PC-3 (cell line): ENCODE measurements at regions not wholly inside any gene's neighbourhood (a gene's known extent, or its start where the extent isn't known, plus 50 kb on each side); places are given as distances from the start of the nearest gene placed in this dataset.

Experiments
- ATAC-seq: fragments of 200-7000 bp; cut with Tn5 transposase; 2 replicates; pipeline ENCODE4 v1.9.1; 2020; ENCODE audit warnings: mild to moderate bottlenecking, moderate library complexity
- BruUV-seq: library from RNA; stranded (reverse); fragments of 400-500 nt; replicated peaks from 2 replicates; lab custom pipeline; 2021; lab: Mats Ljungman, UMichigan
- CTCF ChIA-PET: fragments of 300-600 bp; sonication (Branson Sonifier 250); formaldehyde crosslinking; loops from one replicate; lab custom pipeline; 2022; ENCODE audit warnings: antibody characterized with exemption; lab: Charles Lee
- POLR2A ChIA-PET: fragments of 300-600 bp; sonication (Branson Sonifier 250); formaldehyde crosslinking; loops from one replicate; lab custom pipeline; 2022; ENCODE audit warnings: antibody characterized with exemption; ENCODE audit not compliant: unreplicated experiment; lab: Charles Lee
- DNase-seq: peaks from one replicate; pipeline ENCODE4 v3.0.0-alpha.2; 2015
- H2AFZ ChIP-seq: fragments of 300-600 bp; sonication (generic); 2 replicates; pipeline ENCODE4 v1.6.0; 2016; ENCODE audit warnings: antibody characterized with exemption, low read length
- H3F3A ChIP-seq: fragments of 300-600 bp; sonication (generic); one replicate; pipeline ENCODE4 v1.6.0; 2017; ENCODE audit warnings: antibody characterized with exemption, low read length, control low read depth, mild to moderate bottlenecking; ENCODE audit not compliant: unreplicated experiment
- H3K27ac ChIP-seq: fragments of 300-600 bp; sonication (generic); 2 replicates; pipeline ENCODE4 v1.5.1; 2016; ENCODE audit warnings: mild to moderate bottlenecking, low read length
- H3K27me3 ChIP-seq: fragments of 300-600 bp; sonication (generic); 2 replicates; pipeline ENCODE4 v1.6.1; 2016; ENCODE audit warnings: low read length, mixed read lengths
- H3K36me3 ChIP-seq: fragments of 300-600 bp; sonication (generic); 2 replicates; pipeline ENCODE4 v1.6.1; 2016; ENCODE audit warnings: low read depth, mixed run types, low read length, mixed read lengths
- H3K4me1 ChIP-seq: fragments of 300-600 bp; sonication (generic); 2 replicates; pipeline ENCODE4 v1.5.1; 2016; ENCODE audit warnings: low read length; ENCODE audit not compliant: insufficient read depth
- H3K4me2 ChIP-seq: fragments of 300-600 bp; sonication (generic); 2 replicates; pipeline ENCODE4 v1.6.0; 2016; ENCODE audit warnings: low read length
- H3K4me3 ChIP-seq: fragments of 300-600 bp; sonication (generic); 2 replicates; pipeline ENCODE4 v1.5.1; 2016; ENCODE audit warnings: mild to moderate bottlenecking, low read length, mixed read lengths
- H3K79me2 ChIP-seq: fragments of 300-600 bp; sonication (generic); 2 replicates; pipeline ENCODE4 v1.6.1; 2017; ENCODE audit warnings: low read length, mixed read lengths
- H3K9ac ChIP-seq: fragments of 300-600 bp; sonication (generic); 2 replicates; pipeline ENCODE4 v1.6.0; 2016; ENCODE audit warnings: mild to moderate bottlenecking, low read length
- H3K9me2 ChIP-seq: fragments of 300-600 bp; sonication (generic); replicated peaks from 2 replicates; pipeline ENCODE4 v1.6.1; 2016; ENCODE audit warnings: mixed run types, low read length, mixed read lengths
- H3K9me3 ChIP-seq: fragments of 300-600 bp; sonication (generic); 2 replicates; pipeline ENCODE4 v1.6.1; 2016; ENCODE audit warnings: low read length, mixed read lengths
- H4K20me1 ChIP-seq: fragments of 300-600 bp; sonication (generic); 2 replicates; pipeline ENCODE4 v1.6.1; 2016; ENCODE audit warnings: low read length, mixed read lengths
- CTCF ChIP-seq: fragments of 300-600 bp; sonication (generic); conservative IDR thresholded peaks from 2 replicates; pipeline ENCODE4 v1.5.1; 2017; ENCODE audit warnings: antibody characterized with exemption, low read depth, mild to moderate bottlenecking, low read length
- EZH2 ChIP-seq: fragments of 300-600 bp; sonication (generic); IDR thresholded peaks from one replicate; pipeline ENCODE4 v1.6.1; 2017; ENCODE audit warnings: antibody characterized with exemption, mild to moderate bottlenecking, low read length; ENCODE audit not compliant: unreplicated experiment
- EZH2phosphoT487 ChIP-seq: fragments of 300-600 bp; sonication (generic); IDR thresholded peaks from 2 replicates; pipeline ENCODE4 v1.6.1; 2018; ENCODE audit warnings: mild to moderate bottlenecking, antibody characterized with exemption, low read length, borderline replicate concordance
- intact Hi-C: fragments of 100-400 bp; cut with micrococcal nuclease; formaldehyde crosslinking; loops from 2 replicates; pipeline ENCODE4 v1.9.0; 2023

- ChIA-PET POLR2A (no interaction called here), CTCF (interaction anchor here (0.6 kb wide), 1 partner anchor 379 kb away, joined by 4 read pairs; no protein-coding TSS in a partner anchor)
- H3K27ac ChIP-seq: no peak overlapping the region
- H3K9ac ChIP-seq: no peak overlapping the region
- BruUV-seq: no TSS peak
- ATAC-seq: no peak
- H3K36me3 ChIP-seq: no peaks in the 10 kb centered on the region
- no peaks in the 10 kb centered on the region for H3K4me1 ChIP-seq
- H4K20me1 ChIP-seq: no peaks in the 10 kb centered on the region
- intact Hi-C loops: no loop called here
- no peak for TF ChIP-seq EZH2
- TF ChIP-seq CTCF: no peak
- TF ChIP-seq EZH2phosphoT487: no peak
- no peaks in the 10 kb centered on the region for H3K79me2 ChIP-seq
- H3F3A ChIP-seq: no peaks in the 10 kb centered on the region
- H3K9me3 ChIP-seq: no peaks in the 10 kb centered on the region
- H2AFZ ChIP-seq: no peak overlapping the region
- H3K4me2 ChIP-seq: no peak overlapping the region
- H3K9me2 ChIP-seq: no peaks in the 10 kb centered on the region
- H3K27me3 ChIP-seq: no peaks in the 10 kb centered on the region
- no peak overlapping the region for H3K4me3 ChIP-seq
- no peak for DNase-seq
Measured at GRCh38 chr21:35426469-35426868, 377.4 kb upstream of the RUNX1 start.

- no TSS peak for BruUV-seq
- no peaks in the 10 kb centered on the region for H3F3A ChIP-seq
Measured at GRCh38 chr21:35424122-35424521, 375.0 kb upstream of the RUNX1 start.

More at GRCh38 chr21:35424122-35424521, 375.0 kb upstream of the RUNX1 start:
- Histone ChIP-seq H3K9me3 (no peaks in the 10 kb centered on the region), H3K27ac (no peak overlapping the region), H3K4me2 (no peak overlapping the region), H4K20me1 (no peaks in the 10 kb centered on the region), H3K4me3 (no peak overlapping the region), H3K4me1 (no peaks in the 10 kb centered on the region), H3K9me2 (no peaks in the 10 kb centered on the region), H3K9ac (no peak overlapping the region), H3K27me3 (no peaks in the 10 kb centered on the region), H3K79me2 (no peaks in the 10 kb centered on the region), H3K36me3 (no peaks in the 10 kb centered on the region), H2AFZ (no peak overlapping the region)
- no peak for DNase-seq
- POLR2A ChIA-PET: no interaction called here
- TF ChIP-seq EZH2phosphoT487 (no peak), EZH2 (no peak), CTCF (no peak)
- intact Hi-C loops: no loop called here
- no peak for ATAC-seq
- CTCF ChIA-PET: no interaction called here
